Esophagus squamous epithelium (tissue), 4 donors: ENCODE measurements at regions not wholly inside any gene's neighbourhood (a gene's known extent, or its start where the extent isn't known, plus 50 kb on each side); places are given as distances from the start of the nearest gene placed in this dataset.

Experiments used
- CTCF ChIP-seq, 6 experiments: fragments of 450-650 bp in 4 of 6; fragments of 200-600 bp in 2 of 6; sonication (generic) in 2 of 6; IDR thresholded peaks; one replicate each; pipeline ENCODE4 v1.5.1; 2016 to 2019; ENCODE audit warnings: antibody characterized with exemption in 6 of 6, mild to moderate bottlenecking in 4 of 6, moderate library complexity in 4 of 6
- POLR2A ChIP-seq, 4 donors: fragments of 450-650 bp; IDR thresholded peaks; one replicate each; pipeline ENCODE4 v1.6.1; 2017; ENCODE audit warnings: antibody characterized with exemption in 4 of 4, mild to moderate bottlenecking in 4 of 4, moderate library complexity in 3 of 4

GRCh38 chrX:6861456-6861855, 286.1 kb upstream of the STS start:
- TF ChIP-seq POLR2A (IDR thresholded peaks at IDR 0.05) = no peak
- TF ChIP-seq CTCF (IDR thresholded peaks at IDR 0.05) = no peak
